A673 (cell line): ENCODE measurements at regions not wholly inside any gene's neighbourhood (a gene's known extent, or its start where the extent isn't known, plus 50 kb on each side); places are given as distances from the start of the nearest gene placed in this dataset.

ENCODE experiments used
- EZH2 ChIP-seq: fragments of 200-600 bp; sonication (generic); IDR thresholded peaks from 2 replicates; pipeline ENCODE4 v1.6.1; 2017; ENCODE audit warnings: borderline replicate concordance, low read depth, mild to moderate bottlenecking, mixed read lengths, antibody characterized with exemption, low read length; ENCODE audit not compliant: poor library complexity, severe bottlenecking
- TF ChIP-seq, protein P1 (sequence below): fragments of 300-800, 200-600 bp; sonication (generic); conservative IDR thresholded peaks from 2 replicates; pipeline ENCODE4 v1.5.1; 2017; ENCODE audit warnings: low read depth, mild to moderate bottlenecking, antibody characterized with exemption, low read length, moderate library complexity, mixed read lengths

DNA sequence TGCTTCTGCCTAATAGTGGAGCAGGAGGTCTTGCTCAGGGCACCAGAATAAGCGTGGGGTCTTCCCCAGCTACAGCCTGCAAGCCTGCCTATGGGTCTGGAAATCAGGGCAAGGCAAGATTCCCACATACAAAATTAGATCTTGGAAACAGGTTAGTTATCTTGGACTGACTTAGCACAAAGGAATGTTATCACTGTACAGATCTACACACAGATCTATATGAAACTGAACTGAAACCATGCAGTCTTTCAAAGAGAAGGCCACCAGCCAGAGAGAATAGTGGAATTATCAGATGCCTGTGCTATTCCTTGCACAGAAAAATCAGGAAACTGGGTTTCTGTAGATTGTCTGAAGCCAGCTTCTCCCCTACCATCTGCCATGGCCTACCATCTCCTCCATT lies 585.7 kb downstream of the ACTL7B start:
- no peak for TF ChIP-seq EZH2
- TF ChIP-seq, protein P1, sequence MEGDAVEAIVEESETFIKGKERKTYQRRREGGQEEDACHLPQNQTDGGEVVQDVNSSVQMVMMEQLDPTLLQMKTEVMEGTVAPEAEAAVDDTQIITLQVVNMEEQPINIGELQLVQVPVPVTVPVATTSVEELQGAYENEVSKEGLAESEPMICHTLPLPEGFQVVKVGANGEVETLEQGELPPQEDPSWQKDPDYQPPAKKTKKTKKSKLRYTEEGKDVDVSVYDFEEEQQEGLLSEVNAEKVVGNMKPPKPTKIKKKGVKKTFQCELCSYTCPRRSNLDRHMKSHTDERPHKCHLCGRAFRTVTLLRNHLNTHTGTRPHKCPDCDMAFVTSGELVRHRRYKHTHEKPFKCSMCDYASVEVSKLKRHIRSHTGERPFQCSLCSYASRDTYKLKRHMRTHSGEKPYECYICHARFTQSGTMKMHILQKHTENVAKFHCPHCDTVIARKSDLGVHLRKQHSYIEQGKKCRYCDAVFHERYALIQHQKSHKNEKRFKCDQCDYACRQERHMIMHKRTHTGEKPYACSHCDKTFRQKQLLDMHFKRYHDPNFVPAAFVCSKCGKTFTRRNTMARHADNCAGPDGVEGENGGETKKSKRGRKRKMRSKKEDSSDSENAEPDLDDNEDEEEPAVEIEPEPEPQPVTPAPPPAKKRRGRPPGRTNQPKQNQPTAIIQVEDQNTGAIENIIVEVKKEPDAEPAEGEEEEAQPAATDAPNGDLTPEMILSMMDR, result no peak
